SU-DHL-6 (cell line): ENCODE measurements at regions not wholly inside any gene's neighbourhood (a gene's known extent, or its start where the extent isn't known, plus 50 kb on each side); places are given as distances from the start of the nearest gene placed in this dataset.

ENCODE experiments used
- CTCF ChIP-seq: fragments of 200-600 bp; sonication (generic); IDR thresholded peaks from one replicate; pipeline ENCODE4 v1.5.1; 2017; ENCODE audit warnings: antibody characterized with exemption, mild to moderate bottlenecking, low read length, moderate library complexity; ENCODE audit not compliant: insufficient read depth, poor library complexity, severe bottlenecking
- EZH2phosphoT487 ChIP-seq: fragments of 200-600 bp; sonication (generic), shearing (Covaris generic); conservative IDR thresholded peaks from 2 replicates; pipeline ENCODE4 v1.6.1; 2018; ENCODE audit warnings: mild to moderate bottlenecking, antibody characterized with exemption, low read length, moderate library complexity, mixed read lengths

- TF ChIP-seq CTCF (no peak), EZH2phosphoT487 (no peak)
These were observed 395.4 kb upstream of the ACVR2A start for GRCh38 chr2:147449323-147449991.
